ENCODE measurements at regions not wholly inside any gene's neighbourhood (a gene's known extent, or its start where the extent isn't known, plus 50 kb on each side); places are given as distances from the start of the nearest gene placed in this dataset.

GRCh38 chr13:84208246-84208910, 326.1 kb upstream of the SLITRK1 start:
- FAIRE-seq (no peak), DNase-seq (ENCODE audit: low read depth, low spot score) (no peak), ATAC-seq (no peak)
- WGBS (ENCODE audit: insufficient coverage, insufficient replicate concordance, low lambda C conversion rate, missing lambda C conversion rate), result 17% methylated on average over 7 of the region's 7 CpGs
- Histone ChIP-seq H3K79me2 (ENCODE audit: control insufficient read depth, insufficient read depth, low read length) (no peaks in the 10 kb centered on the region), H4K20me1 (ENCODE audit: control insufficient read depth, insufficient read depth) (no peaks in the 10 kb centered on the region), H3K4me1 (ENCODE audit: control insufficient read depth, insufficient read depth, low read length) (no peaks in the 10 kb centered on the region), H3K4me2 (ENCODE audit: control insufficient read depth, insufficient read depth) (no peak overlapping the region), H3K27me3 (replicated peaks in 1 of 2; ENCODE audit: control insufficient read depth in 2 of 2, insufficient read depth in 2 of 2, low read length in 1 of 2) (no peaks in the 10 kb centered on the region), H3K9me3 (replicated peaks; ENCODE audit: control insufficient read depth, insufficient read depth, low read length) (no peaks in the 10 kb centered on the region), H3K27ac (ENCODE audit: control insufficient read depth, insufficient read depth) (no peak overlapping the region), H3K4me3 (no peak overlapping the region), H3K9ac (ENCODE audit: control insufficient read depth, insufficient read depth, low read length) (no peak overlapping the region), H2AFZ (ENCODE audit: control insufficient read depth, low read depth, low read length) (no peak overlapping the region), H3K36me3 (ENCODE audit: control insufficient read depth in 2 of 2, insufficient read depth in 2 of 2, low read length in 1 of 2) (no peaks in the 10 kb centered on the region)
- no TSS peak for BruUV-seq (replicated peaks)
- SMC1A ChIA-PET (ENCODE audit: uncharacterized antibody, unreplicated experiment), result no interaction called here
- in situ Hi-C loops (cut with MboI), result no loop called here
- RAD21 ChIA-PET (ENCODE audit: unreplicated experiment), result no interaction called here
- CTCF ChIA-PET, result interaction anchor here (0.8 to 1.2 kb wide), 2 partner anchors 32 to 54 kb away, joined by 3 read pairs; no protein-coding TSS in a partner anchor
- POLR2A ChIA-PET, result no interaction called here
- intact Hi-C loops (cut with micrococcal nuclease; ENCODE audit: unreplicated experiment), result no loop called here
- no peak for TF ChIP-seq SIX5 (IDR thresholded peaks at IDR 0.05; ENCODE audit: low read depth, low read length, severe bottlenecking)
- no peak for TF ChIP-seq ZNF217 (IDR thresholded peaks at IDR 0.05)
- TF ChIP-seq RFX5 (IDR thresholded peaks at IDR 0.05; ENCODE audit: low read depth, low read length), result no peak
- TF ChIP-seq SMAD5 (IDR thresholded peaks at IDR 0.05; ENCODE audit: low read depth), result no peak
- TF ChIP-seq TCF3 (IDR thresholded peaks at IDR 0.05; ENCODE audit: borderline replicate concordance, insufficient read depth, low read depth, low read length), result no peak
- no peak for TF ChIP-seq MEF2A (IDR thresholded peaks at IDR 0.05; ENCODE audit: insufficient read depth, low read depth, low read length)
- no peak for TF ChIP-seq BCL3 (IDR thresholded peaks at IDR 0.05; ENCODE audit: borderline replicate concordance, insufficient read depth, low read depth, low read length, poor library complexity, severe bottlenecking)
- TF ChIP-seq CREB1 (IDR thresholded peaks at IDR 0.05; ENCODE audit: low read depth), result no peak
- no peak for TF ChIP-seq MAX (IDR thresholded peaks at IDR 0.05; ENCODE audit: low read depth, low read length)
- no peak for TF ChIP-seq LARP7 (IDR thresholded peaks at IDR 0.05)
- no peak for TF ChIP-seq SKIL (IDR thresholded peaks at IDR 0.05; ENCODE audit: low read depth, poor library complexity, severe bottlenecking)
- TF ChIP-seq IKZF1 (conservative IDR thresholded peaks at IDR 0.05), result no peak
- TF ChIP-seq WRNIP1 (IDR thresholded peaks at IDR 0.05; ENCODE audit: borderline replicate concordance, low read depth, low read length), result no peak
- no peak for TF ChIP-seq ZNF622 (IDR thresholded peaks at IDR 0.05)
- TF ChIP-seq RAD51 (IDR thresholded peaks at IDR 0.05), result no peak
- no peak for TF ChIP-seq CEBPZ (IDR thresholded peaks at IDR 0.05; ENCODE audit: low read depth, low read length)
- no peak for TF ChIP-seq PBX3 (IDR thresholded peaks at IDR 0.05; ENCODE audit: insufficient replicate concordance, low read depth, low read length)
